ENCODE measurements at regions not wholly inside any gene's neighbourhood (a gene's known extent, or its start where the extent isn't known, plus 50 kb on each side); places are given as distances from the start of the nearest gene placed in this dataset.

- no peak for TF ChIP-seq CTBP1 (IDR thresholded peaks at IDR 0.05; ENCODE audit: borderline replicate concordance)
- TF ChIP-seq FOXK2 (IDR thresholded peaks at IDR 0.05) = no peak
- no peak for TF ChIP-seq FOXM1 (IDR thresholded peaks at IDR 0.05; ENCODE audit: borderline replicate concordance)
- no peak for TF ChIP-seq ARNT (IDR thresholded peaks at IDR 0.05)
Measured at GRCh38 chr15:38093931-38094330, 158.7 kb upstream of the SPRED1 start.

Measured in HEK293T (cell line).